Lower lobe of right lung (tissue), 2 donors: ENCODE measurements at regions not wholly inside any gene's neighbourhood (a gene's known extent, or its start where the extent isn't known, plus 50 kb on each side); places are given as distances from the start of the nearest gene placed in this dataset.

Experiments
- ATAC-seq, 2 donors: fragments of 200-7000 bp; cut with Tn5 transposase; one replicate each; pipeline ENCODE4 v1.9.1; 2020 to 2022; ENCODE audit warnings: mild to moderate bottlenecking in 2 of 2, moderate library complexity in 2 of 2
- DNase-seq: peaks from one replicate; pipeline ENCODE4 v3.0.0-alpha.2; 2020
- H3K27ac ChIP-seq: fragments of 200-600 bp; one replicate; pipeline ENCODE4 v1.8.0; 2022
- H3K27me3 ChIP-seq: fragments of 200-600 bp; one replicate; pipeline ENCODE4 v1.8.0; 2022; ENCODE audit warnings: low read depth
- H3K36me3 ChIP-seq: fragments of 200-600 bp; one replicate; pipeline ENCODE4 v1.8.0; 2022; ENCODE audit warnings: mild to moderate bottlenecking
- H3K4me1 ChIP-seq: fragments of 200-600 bp; one replicate; pipeline ENCODE4 v1.8.0; 2022
- H3K4me3 ChIP-seq: fragments of 200-600 bp; one replicate; pipeline ENCODE4 v1.8.0; 2022; ENCODE audit warnings: mild to moderate bottlenecking
- H3K9me3 ChIP-seq: fragments of 200-600 bp; one replicate; pipeline ENCODE4 v1.8.0; 2022
- CTCF ChIP-seq: fragments of 200-600 bp; IDR thresholded peaks from one replicate; pipeline ENCODE4 v1.8.0; 2022; ENCODE audit warnings: antibody characterized with exemption, mild to moderate bottlenecking
- intact Hi-C: fragments of 100-400 bp; cut with DNase I; formaldehyde crosslinking; loops from one replicate; pipeline ENCODE4 v1.11.0; 2022
- donor health status: DM: no; HTN: yes; CAD: no; lungs with severe emphysema.

- Histone ChIP-seq H3K9me3 (no peaks in the 10 kb centered on the region), H3K36me3 (no peaks in the 10 kb centered on the region), H3K27ac (no peak overlapping the region), H3K4me1 (no peaks in the 10 kb centered on the region), H3K4me3 (no peak overlapping the region), H3K27me3 (no peaks in the 10 kb centered on the region)
- TF ChIP-seq CTCF, result no peak
- ATAC-seq (no peak), DNase-seq (no peak)
- intact Hi-C loops, result no loop called here
Observed at GRCh38 chr12:93079271-93079670, 150.2 kb upstream of the EEA1 start.

GRCh38 chr12:93079976-93080375, 150.9 kb upstream of the EEA1 start:
- Histone ChIP-seq H3K36me3 (no peaks in the 10 kb centered on the region), H3K4me1 (no peaks in the 10 kb centered on the region), H3K27me3 (no peaks in the 10 kb centered on the region), H3K4me3 (no peak overlapping the region), H3K9me3 (no peaks in the 10 kb centered on the region), H3K27ac (no peak overlapping the region)
- TF ChIP-seq CTCF, result no peak
- intact Hi-C loops, result no loop called here
- ATAC-seq (no peak), DNase-seq (no peak)

- intact Hi-C loops, result no loop called here
- Histone ChIP-seq H3K36me3 (no peaks in the 10 kb centered on the region), H3K27ac (no peak overlapping the region), H3K4me1 (no peaks in the 10 kb centered on the region), H3K27me3 (no peaks in the 10 kb centered on the region), H3K9me3 (no peaks in the 10 kb centered on the region), H3K4me3 (no peak overlapping the region)
- TF ChIP-seq CTCF, result no peak
- no peak for ATAC-seq
- DNase-seq, result no peak
Observed at GRCh38 chr12:93080452-93080851, 151.4 kb upstream of the EEA1 start.

GRCh38 chr12:93080994-93081809, 152.1 kb upstream of the EEA1 start:
- intact Hi-C loops, result no loop called here
- no peak overlapping the region for H3K27ac ChIP-seq
- H3K4me3 ChIP-seq, result no peak overlapping the region
- H3K36me3 ChIP-seq, result no peaks in the 10 kb centered on the region
- ATAC-seq, result no peak
- no peaks in the 10 kb centered on the region for H3K27me3 ChIP-seq
- DNase-seq, result no peak
- H3K4me1 ChIP-seq, result no peaks in the 10 kb centered on the region
- TF ChIP-seq CTCF, result no peak
- no peaks in the 10 kb centered on the region for H3K9me3 ChIP-seq

GRCh38 chr12:93081810-93082165, 152.7 kb upstream of the EEA1 start:
- DNase-seq, result no peak
- Histone ChIP-seq H3K27me3 (no peaks in the 10 kb centered on the region), H3K4me1 (no peaks in the 10 kb centered on the region), H3K9me3 (no peaks in the 10 kb centered on the region), H3K27ac (no peak overlapping the region), H3K36me3 (no peaks in the 10 kb centered on the region), H3K4me3 (no peak overlapping the region)
- TF ChIP-seq CTCF, result no peak
- ATAC-seq, result no peak
- intact Hi-C loops, result no loop called here
